GM18520 (cell line): ENCODE measurements at regions not wholly inside any gene's neighbourhood (a gene's known extent, or its start where the extent isn't known, plus 50 kb on each side); places are given as distances from the start of the nearest gene placed in this dataset.
A peak's percentile ranks its signal among the peaks of the same experiment; 100 is the strongest.
"Not testable (repeated sequence)": the region's sequence is repeated elsewhere in the genome, so short reads cannot be mapped to it uniquely, and the experiment has no call there.

Experiments
- ATAC-seq: cut with Tn5 transposase; IDR thresholded peaks from one replicate; pipeline ENCODE4 v1.9.1; 2021; ENCODE audit not compliant: unreplicated experiment

DNA sequence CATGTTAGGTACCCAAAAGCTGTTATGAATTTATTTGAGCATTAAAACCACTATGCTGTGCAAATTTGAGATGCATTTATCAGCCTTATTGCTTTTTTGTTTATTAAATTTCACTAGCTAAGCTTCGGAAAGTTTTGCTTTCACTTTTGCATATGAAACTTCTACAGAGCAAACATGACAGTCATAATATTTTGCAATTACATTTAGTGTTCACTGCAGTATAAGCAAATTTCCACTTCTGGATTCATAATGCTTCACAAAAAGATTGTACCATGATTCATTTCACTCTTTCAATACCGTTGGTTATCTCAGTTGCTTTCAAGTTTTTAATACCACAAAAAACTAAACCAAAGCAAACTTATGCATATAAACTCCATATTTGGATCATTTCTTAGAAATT lies 228.7 kb upstream of the SLC8A1 start:
- peak; percentile 98 for ATAC-seq

DNA sequence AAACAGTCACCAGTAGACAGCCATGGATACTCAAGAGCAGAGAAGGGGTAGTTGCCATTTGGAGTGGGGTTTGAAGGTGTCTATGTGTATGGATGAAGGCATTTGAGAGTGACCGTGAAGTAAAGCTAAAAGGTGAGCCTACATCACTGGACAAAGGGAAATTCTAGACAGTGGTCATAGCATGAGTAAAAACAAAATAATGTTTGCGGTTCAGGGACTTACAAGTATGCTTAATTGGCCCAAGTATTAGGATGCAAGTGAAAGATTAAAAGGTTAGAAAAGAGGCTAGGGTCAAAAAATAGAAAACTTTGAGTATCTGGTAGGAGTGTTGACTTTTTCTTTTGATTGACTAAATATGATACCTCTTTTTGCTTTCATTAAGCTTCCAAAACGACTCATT lies 238.1 kb upstream of the SLC8A1 start:
- ATAC-seq: no peak

DNA sequence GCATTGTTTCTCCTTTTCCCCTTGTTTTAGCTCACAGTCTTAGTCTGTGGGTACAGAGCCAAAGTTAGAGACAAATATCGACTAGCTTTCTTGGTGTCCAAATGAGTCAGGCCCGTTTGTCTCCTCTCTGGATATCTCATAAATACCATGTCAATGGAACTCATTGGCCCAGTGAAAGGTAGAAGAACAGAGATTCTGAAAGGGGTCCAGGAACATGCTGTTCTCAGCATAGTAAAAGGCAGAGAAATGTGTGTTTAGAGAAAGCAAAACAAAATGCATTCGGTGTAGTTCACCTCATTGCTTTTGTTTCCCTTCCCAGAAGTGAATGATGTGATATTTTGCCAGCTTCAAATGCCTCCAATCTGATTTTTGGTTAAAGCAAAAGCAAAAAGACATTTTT lies 238.6 kb upstream of the SLC8A1 start:
- no peak for ATAC-seq

DNA sequence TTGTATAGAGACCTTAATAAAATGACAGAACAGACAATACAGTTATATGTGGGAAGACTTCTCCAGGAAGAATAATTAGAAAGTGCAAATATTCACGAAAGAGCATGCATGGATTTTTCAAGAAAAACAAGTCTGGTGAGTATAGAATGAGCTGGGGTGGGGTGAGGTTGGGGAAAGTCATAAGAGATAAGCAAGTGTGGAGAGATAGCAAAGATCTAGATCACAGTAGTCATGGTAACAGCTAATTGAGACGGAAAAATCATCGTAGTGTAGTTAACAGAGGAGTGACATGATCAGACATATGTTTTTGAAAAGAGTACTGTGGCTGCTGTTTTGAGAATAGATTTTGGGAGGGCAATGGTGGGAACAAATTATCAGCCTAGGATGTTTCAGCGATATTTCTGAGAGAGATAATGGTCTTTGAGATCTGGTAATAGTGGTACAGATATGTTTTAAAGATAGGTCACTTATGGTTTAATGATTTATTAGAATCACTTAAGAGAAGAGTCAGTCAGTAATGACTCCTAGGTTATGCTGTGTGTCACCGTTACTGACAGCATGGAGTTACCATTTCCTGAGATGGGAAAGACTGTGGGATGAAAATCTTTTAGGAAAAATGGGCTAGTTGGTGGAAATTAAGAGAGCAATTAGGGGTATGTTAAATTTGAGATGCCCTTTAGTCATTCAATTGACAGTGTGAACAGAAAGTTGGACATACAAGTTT lies 248.5 kb upstream of the SLC8A1 start:
- ATAC-seq: no peak

DNA sequence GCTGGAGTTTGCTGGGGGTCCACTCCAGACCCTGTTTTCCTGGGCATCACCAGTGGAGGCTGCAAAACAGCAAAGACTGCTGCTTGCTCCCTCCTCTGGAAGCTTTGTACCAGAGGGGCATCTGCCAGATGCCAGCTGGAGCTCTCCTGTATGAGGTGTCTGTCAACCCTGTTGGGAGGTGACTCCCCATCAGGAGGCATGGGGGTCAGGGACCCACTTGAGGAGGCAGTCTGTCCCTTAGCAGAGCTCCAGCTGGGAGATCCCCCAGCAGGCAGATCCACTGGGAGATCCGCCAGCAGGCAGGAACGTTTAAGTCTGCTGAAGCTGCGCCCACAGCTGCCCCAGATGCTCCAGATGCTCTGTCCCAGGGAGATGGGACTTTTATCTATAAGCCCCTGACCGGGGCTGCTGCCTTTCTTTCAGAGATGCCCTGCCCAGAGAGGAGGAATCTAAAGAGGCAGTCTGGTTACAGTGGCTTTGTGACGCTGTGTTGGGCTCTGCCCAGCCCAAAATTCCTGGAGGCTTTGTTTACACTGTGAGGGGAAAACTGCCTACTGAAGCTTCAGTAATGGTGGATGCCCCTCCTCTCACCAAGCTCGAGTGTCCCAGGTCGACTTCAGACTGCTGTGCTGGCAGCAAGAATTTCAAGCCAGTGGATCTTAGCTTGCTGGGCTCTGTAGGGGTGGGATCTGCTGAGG lies 260.5 kb upstream of the SLC8A1 start:
- ATAC-seq: not testable (repeated sequence)

DNA sequence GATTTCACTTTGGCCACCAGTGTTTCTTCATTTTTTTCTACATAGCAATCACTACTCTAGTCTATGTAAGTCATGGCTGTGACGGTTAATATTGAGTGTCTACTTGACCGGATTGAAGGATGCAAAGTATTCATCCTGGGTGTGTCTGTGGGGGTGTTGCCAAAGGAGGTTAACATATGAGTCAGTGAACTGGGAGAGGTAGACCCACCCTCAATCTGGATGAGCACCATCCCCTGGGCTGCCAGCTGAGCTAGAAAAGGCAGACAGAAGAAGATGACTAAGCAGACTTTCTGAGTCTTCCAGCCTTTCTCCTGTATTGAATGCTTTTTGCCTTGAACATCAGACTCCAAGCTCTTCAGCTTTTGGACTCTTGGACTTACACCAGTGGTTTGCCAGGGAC lies 265.0 kb upstream of the SLC8A1 start:
- no peak for ATAC-seq

DNA sequence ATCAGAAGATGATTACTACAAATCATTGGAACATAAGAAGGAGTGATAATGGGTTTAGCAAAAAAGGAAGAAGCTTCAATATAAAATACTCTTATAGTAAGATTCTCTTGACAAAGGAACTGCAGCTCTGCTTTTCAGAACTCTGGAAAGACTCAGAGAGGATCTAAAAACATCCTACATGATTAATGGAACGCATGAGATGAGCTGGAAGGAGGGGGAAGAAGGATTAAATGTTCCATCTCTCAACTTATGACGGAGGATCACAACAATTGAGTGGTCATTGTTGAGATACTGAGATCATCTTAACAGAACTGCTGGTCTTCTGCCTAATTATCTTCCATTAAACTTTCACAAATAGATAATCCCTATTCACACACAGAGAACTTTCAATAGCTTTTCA lies 267.5 kb upstream of the SLC8A1 start:
- no peak for ATAC-seq

DNA sequence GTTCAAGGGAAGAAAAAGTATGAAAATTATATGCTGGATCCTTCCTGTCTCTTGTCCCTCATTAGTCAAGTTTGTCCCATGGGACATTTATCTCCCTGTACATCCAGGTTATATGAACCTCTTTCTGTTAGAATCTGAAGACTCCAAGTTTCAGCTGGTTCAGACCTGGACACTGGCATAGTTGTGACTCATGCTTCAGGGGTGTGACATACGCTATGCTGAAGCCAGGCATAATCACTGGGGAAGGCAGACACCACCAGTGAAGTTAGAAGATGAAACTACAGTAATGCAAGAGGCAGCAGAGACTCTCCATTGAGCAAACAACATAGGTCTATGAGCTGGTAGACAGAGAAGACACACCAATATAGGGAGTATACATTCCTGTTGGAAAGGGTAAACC lies 269.7 kb upstream of the SLC8A1 start:
- no peak for ATAC-seq

DNA sequence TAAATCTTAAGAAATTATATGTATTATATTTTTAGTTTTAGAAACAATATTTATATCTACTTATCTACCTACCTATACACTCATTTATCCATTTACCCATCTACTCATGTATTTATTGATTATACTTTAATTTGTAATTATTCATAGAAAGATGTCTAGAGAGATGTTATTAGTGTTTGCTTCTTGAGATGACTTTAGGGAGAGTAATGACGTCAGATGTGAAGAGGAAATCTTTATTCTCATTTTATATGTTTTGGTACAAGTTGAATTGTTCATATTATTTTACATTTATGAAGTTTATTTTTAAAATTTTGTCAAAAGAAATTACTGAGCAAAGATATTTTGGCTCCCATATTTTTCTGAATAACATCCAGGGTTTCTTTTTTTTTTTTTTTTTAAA lies 271.3 kb upstream of the SLC8A1 start:
- ATAC-seq: no peak

DNA sequence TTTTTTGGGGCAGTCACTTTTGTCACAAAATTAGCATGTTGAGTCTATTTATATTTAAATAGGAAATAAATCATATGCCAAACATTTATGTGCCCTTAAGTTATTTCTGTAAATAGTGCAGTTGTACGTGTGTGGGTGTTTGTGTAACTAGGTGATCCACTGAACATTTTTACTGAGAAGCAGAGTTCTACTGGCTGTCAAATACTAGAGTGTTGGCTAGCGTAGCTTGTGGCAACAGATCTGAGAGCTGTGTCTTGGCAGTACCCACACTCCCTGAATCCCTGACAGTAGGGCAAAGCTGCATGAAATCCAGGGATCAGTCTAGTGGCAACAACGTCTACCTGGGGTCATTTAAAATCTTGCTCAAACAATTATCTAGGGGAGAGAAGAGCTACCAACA lies 273.1 kb upstream of the SLC8A1 start:
- ATAC-seq: no peak

DNA sequence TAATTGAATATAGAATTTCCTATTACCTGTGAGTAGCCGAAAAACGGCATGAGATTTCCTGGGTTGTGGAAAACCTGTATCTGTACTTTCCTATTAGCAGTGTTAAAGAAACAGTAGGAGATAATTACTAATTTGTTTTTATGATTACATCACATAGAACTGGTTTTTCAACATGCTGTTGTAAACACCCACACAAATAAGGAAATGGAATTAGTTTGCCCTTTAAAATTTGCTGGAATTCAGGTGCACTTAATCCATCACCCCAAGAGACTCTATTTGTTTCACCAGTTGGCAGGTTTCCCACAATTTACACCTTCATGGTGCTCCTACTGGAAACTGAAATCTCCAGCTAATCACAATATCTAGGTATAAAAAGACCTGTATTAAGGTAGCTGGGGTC lies 274.1 kb upstream of the SLC8A1 start:
- no peak for ATAC-seq

DNA sequence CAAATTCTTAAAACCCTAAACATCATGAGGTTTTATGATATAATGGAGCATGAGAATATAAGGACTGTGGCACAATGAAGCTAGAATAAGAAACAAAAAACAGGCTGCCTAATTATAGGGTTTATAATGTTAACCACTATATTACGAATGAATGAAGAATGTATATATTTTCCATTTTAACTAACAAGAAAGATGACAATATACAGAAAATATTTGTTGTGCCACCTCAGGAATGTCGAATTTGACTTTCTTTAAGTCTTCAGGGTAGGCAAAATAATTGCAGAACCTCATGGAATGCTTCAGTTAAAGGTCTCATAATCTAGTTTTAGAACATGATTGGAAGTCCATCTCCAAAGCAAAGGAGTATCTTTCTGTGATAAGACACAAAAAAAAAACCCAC lies 282.9 kb upstream of the SLC8A1 start:
- no peak for ATAC-seq

DNA sequence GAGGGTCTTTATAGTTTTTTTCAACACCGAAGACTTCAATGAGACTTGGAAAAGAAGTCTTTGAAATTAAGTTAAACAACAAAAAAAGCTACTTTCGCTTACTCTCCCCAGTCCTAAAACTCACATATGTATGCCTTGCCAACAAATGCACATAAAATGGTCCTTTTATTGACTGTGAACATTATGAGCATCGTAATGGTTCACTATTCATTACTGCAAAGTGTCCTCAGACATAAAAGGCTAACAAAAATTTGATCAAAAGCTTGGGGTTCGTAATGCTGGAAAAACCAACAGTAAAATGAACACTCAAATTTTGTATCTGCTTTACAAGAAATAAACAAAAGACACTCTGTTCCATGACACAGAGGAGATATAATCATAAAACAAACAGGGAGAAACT lies 285.3 kb upstream of the SLC8A1 start:
- no peak for ATAC-seq

DNA sequence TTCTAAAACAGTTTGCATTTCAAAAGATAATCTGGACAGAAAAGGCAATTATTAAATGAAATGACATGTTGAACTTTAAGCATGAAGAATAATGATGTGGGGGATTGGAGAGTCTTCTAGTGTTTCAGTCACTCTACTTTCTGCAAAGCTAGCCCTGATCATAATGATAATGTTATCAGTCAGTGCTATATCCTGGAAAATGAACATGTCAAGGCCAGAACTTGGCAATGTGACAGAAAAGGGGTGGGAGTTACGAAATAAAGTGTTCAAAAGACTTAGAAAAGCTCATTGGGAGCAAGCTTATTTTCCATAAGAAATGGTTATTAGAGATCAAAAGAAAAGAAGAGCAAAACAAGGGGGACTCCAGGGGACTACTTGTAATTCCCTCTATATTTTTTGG lies 288.5 kb upstream of the SLC8A1 start:
- no peak for ATAC-seq

DNA sequence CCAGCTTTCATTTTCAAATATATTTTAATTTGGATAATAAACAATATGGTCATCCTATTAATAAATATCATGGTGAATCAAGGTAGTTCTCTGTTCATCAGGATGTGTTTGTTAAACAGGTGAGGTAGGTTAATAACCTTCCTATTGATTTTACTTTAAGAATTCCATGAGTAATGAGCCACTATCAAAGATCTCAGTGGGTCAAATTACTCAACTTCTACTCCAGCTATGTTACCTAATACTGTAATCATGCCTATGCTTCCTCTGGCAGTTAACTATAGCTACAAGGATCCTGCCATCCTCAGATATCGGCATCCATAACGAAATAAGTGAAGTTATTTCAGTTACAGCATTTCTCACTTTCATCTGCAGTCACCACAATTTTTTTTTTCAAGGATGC lies 289.6 kb upstream of the SLC8A1 start:
- no peak for ATAC-seq

DNA sequence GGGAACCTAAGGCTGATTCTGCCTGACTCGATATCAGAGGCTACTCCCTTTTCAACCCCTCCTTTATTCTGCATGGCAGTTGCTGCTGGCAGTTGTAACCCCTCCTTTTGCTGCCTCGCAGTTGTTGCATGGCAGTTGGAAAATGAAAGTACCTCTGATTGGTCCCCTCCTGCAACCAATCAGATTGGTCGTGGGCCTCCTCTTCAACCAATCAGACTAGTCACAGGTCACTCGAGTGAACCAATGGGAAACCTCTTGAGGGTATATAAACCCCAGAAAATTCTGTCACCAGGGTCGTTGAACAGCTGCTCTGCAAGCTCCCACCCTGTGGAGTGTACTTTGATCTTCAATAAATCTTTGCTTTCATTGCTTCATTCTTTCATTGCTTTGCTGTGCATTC lies 294.3 kb upstream of the SLC8A1 start:
- no peak for ATAC-seq

DNA sequence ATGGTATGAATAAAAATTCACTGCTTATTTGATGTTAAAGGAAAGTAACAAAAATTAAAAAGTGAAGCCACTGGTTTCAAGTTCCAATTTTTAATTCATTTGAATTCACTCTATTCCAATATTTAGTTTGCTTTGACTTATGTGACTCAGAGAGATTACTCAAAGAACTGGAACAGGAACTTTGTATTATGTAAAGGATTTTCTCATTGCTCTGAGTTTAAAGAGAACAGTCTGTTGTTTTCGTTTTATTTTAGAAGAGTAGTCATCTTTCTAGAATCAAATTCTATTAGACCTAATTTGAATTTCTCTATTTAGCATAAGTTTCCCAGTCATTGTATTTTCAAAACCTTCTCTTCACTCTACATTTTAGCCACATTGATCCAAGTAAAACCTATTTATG lies 300.1 kb upstream of the SLC8A1 start:
- no peak for ATAC-seq

DNA sequence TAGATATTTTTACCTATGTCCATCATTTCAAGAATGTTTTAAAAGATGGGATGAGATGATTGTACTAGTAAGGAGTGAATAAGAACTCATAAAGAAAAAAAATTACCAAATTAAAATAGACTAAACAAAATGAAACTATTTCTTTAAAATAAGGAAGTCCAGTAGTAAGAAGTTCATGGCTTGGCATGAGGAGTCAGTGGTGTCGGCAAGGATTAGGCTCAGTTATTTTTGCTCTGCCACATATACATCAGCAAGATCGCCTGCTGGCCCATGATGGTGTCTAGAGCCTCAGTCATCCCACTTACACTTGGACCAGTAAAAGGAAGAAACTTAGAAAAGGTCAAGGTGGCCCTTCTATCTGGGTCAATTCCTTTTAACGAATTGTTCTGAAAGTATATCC lies 300.9 kb upstream of the SLC8A1 start:
- ATAC-seq: no peak

DNA sequence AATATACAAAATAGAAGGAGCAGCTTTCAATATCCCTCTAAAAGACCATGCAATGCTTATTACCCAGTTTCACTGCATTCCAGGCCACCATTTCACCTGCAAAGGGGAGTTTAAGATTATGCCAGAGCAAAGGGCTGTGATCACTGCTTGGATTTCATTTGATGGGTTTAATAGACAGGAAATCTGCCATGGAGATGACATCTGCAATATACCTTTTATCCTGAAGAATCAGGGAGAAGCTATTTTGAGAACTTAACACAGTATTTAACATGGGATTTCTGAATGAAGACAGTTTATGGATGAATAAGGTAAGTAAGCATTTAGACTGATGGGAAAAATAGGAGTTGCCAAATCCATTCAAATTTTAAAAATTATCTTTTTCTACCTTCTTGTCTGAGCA lies 303.0 kb upstream of the SLC8A1 start:
- no peak for ATAC-seq

DNA sequence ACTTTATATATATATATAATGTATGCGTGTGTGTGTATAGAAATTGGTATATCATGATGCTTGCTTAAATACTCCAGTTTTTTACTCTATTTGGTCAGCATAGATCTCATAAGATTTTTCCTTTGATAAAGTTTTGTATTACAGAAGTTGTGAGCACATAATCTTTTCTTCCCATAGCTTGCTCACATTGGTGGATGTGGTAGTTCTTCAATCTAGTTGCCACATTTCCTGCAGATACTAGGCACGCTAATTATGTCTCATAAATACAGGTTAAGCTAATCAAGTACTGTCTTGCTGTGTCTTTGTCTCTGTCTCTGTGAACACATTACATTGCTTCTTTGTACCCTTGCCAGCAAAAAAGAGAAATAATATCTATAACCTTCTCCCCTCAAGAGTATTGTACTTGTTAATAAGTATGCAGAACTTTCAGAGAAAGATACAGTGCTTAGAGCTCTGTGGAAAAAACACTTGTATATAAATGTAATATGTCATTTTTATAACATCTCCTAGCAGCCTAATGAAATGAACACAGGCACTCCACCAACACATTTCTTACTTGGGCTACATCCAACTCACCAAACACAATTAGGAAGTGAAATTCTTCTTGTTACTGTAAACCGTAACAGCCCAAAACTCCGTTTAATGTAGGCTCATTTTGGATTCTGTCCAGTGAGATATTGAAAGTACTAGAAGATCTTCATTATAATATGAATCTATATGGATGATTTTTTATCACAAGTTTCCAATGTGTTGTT lies 306.7 kb upstream of the SLC8A1 start:
- no peak for ATAC-seq

DNA sequence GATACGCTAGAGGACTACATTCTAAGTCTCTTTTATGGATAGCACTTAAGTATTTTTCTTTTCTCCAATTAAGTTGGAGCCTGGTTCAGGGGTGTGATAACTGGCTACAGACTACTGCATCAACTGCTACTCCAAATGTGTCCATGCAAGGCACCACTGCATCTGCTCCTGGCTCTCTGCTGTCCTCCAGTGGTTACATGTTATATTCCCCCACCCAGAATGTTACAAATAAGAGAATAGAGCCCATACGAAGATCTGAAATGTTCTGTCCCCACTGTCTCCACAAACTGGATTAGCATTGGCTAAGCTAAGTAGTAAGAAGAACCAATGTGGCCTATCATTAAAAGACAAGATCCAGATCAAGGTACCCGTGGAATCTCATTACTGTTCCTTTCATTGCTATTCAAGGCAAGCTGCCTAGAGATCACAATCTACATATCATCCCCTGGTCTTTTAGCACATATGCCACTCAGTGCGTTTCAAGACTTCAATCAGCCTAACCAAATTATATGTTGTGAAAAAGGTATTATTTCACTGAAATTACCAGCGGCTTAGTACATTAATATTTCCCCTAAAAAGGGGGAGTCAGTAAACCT lies 308.3 kb upstream of the SLC8A1 start:
- ATAC-seq: no peak

DNA sequence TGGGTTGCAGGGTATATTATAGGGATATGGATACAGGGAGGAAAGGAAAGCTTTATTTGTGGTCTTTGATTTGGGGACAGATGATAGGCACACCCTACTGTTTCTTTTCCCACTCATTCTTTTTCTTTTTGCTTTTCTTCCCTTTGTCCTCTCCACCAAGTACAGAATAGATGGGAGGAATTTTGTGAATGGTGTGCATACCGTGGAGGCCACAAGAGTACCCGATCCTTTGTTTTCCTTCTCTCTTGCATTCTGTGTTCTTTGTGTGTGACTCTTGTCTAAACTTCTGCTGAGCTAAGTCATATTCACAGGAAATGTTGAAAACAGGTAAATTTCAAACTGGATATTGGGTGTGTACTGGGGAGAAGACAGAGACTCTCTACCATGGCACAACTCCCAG lies 321.4 kb upstream of the SLC8A1 start:
- ATAC-seq: no peak
